Motor neuron (in vitro differentiated cells): ENCODE measurements at regions not wholly inside any gene's neighbourhood (a gene's known extent, or its start where the extent isn't known, plus 50 kb on each side); places are given as distances from the start of the nearest gene placed in this dataset.
"Not testable (repeated sequence)": the region's sequence is repeated elsewhere in the genome, so short reads cannot be mapped to it uniquely, and the experiment has no call there.

ENCODE experiments used
- ATAC-seq, 8 experiments: fragments of 200-7000 bp; cut with Tn5 transposase; replicated peaks in 6 of 8; 2 replicates each; pipeline ENCODE4 v1.8.0; 2021; ENCODE audit warnings: mild to moderate bottlenecking in 8 of 8, moderate library complexity in 8 of 8
- H3K27ac ChIP-seq, 2 donors: fragments of 250-450 bp; sonication (Bioruptor Pico); 2 replicates each; pipeline ENCODE4 v1.9.0; 2021; ENCODE audit warnings: antibody characterized with exemption in 2 of 2, mild to moderate bottlenecking in 2 of 2, moderate library complexity in 1 of 2
- H3K4me1 ChIP-seq, 2 donors: fragments of 250-450 bp; sonication (Bioruptor Pico); replicated peaks in 1 of 2; 2 replicates each; pipeline ENCODE4 v1.6.1; 2021; ENCODE audit warnings: antibody characterized with exemption in 2 of 2, mild to moderate bottlenecking in 2 of 2, moderate library complexity in 1 of 2
- H3K4me3 ChIP-seq, 5 donors: fragments of 250-450 bp; sonication (Bioruptor Pico); 2 replicates each; pipeline ENCODE4 v1.9.0; 2021; ENCODE audit warnings: antibody characterized with exemption in 5 of 5, mild to moderate bottlenecking in 5 of 5, moderate library complexity in 4 of 5
- WGBS, 10 experiments: fragments of 450-650 bp; shearing (Covaris generic); methylation state at CpG; one replicate each; pipeline ENCODE4 v1.0.0; 2022; 5-methylcytosine and 5-hydroxymethylcytosine counted together
- in situ Hi-C, 9 experiments: fragments of 400-800 bp; cut with MboI; loops; one replicate each; pipeline ENCODE4 v1.15.0; 2021; ENCODE audit warnings: low sequenced_read_pairs in 9 of 9, low pct_unique_long_range_greater_than_20kb in 2 of 9; ENCODE audit not compliant: unreplicated experiment in 9 of 9

- Histone ChIP-seq H3K4me1 (no peaks in the 10 kb centered on the region), H3K4me3 (no peak overlapping the region), H3K27ac (no peak overlapping the region)
- in situ Hi-C loops = no loop called here
- no peak for ATAC-seq
- WGBS, 10 experiments = 42 to 100% (median 87%) methylated on average over 1 to 4 of the region's 4 CpGs
These were observed 284.9 kb upstream of the ECI2 start for GRCh38 chr6:4420160-4420865.

GRCh38 chr6:4415549-4415948, 280.2 kb upstream of the ECI2 start:
- Histone ChIP-seq H3K4me3 (no peak overlapping the region), H3K4me1 (no peaks in the 10 kb centered on the region), H3K27ac (no peak overlapping the region)
- in situ Hi-C loops = no loop called here
- 0 to 88% (median 29%) methylated on average over 1 of the region's 1 CpG; no CpG with 5 or more reads in 3 of the 10 experiments for WGBS, 10 experiments
- no peak for ATAC-seq

- H3K4me3 ChIP-seq, in situ Hi-C loops, H3K27ac ChIP-seq, H3K4me1 ChIP-seq, ATAC-seq: not testable (repeated sequence)
- 60 to 100% (median 78%) methylated on average over 1 to 6 of the region's 6 CpGs; no CpG with 5 or more reads in 2 of the 10 experiments for whole genome bisulfite sequencing, 10 experiments
These were observed 278.7 kb upstream of the ECI2 start for GRCh38 chr6:4414078-4414477.

- Histone ChIP-seq H3K4me1 (no peaks in the 10 kb centered on the region), H3K27ac (no peak overlapping the region), H3K4me3 (no peak overlapping the region)
- in situ Hi-C loops = no loop called here
- WGBS, 10 experiments = 6 to 100% (median 81%) methylated on average over 1 to 2 of the region's 3 CpGs
- ATAC-seq = peak in 4 of 8 experiments; percentile 33 to 94 (median 70)
These were observed 277.7 kb upstream of the ECI2 start for GRCh38 chr6:4413073-4413472.

- 33 to 100% (median 88%) methylated on average over 2 of the region's 2 CpGs; no CpG with 5 or more reads in 3 of the 10 experiments for WGBS, 10 experiments
- no peak overlapping the region for H3K4me3 ChIP-seq
- ATAC-seq = peak in 2 of 8 experiments; percentile 11 to 31
- no peak overlapping the region for H3K27ac ChIP-seq
- in situ Hi-C loops = no loop called here
- no peaks in the 10 kb centered on the region for H3K4me1 ChIP-seq
These were observed 277.1 kb upstream of the ECI2 start for GRCh38 chr6:4412488-4412887.

- WGBS, 10 experiments = 0 to 50% (median 7%) methylated on average over 1 to 2 of the region's 2 CpGs; no CpG with 5 or more reads in 3 of the 10 experiments
- in situ Hi-C loops = no loop called here
- ATAC-seq = peak in 2 of 8 experiments; percentile 79 to 84
- Histone ChIP-seq H3K4me3 (no peak overlapping the region), H3K4me1 (no peaks in the 10 kb centered on the region), H3K27ac (no peak overlapping the region)
These were observed 276.7 kb upstream of the ECI2 start for GRCh38 chr6:4412077-4412476.

GRCh38 chr6:4407710-4408109, 272.3 kb upstream of the ECI2 start:
- 50 to 100% (median 100%) methylated on average over 1 of the region's 1 CpG; no CpG with 5 or more reads in 1 of the 10 experiments for WGBS, 10 experiments
- ATAC-seq, H3K27ac ChIP-seq, H3K4me1 ChIP-seq, in situ Hi-C loops, H3K4me3 ChIP-seq: not testable (repeated sequence)

- peaks cover 0 to 4% of the 10 kb centered on the region in 2 donors for H3K4me1 ChIP-seq
- 60 to 85% (median 82%) methylated on average over 1 to 9 of the region's 11 CpGs; no CpG with 5 or more reads in 6 of the 10 experiments for WGBS, 10 experiments
- in situ Hi-C loops = no loop called here
- ATAC-seq = no peak
- no peak overlapping the region for H3K27ac ChIP-seq
- no peak overlapping the region for H3K4me3 ChIP-seq
These were observed 270.3 kb upstream of the ECI2 start for GRCh38 chr6:4405621-4406212.

- no peak for ATAC-seq
- 80 to 100% (median 94%) methylated on average over 1 to 2 of the region's 2 CpGs; no CpG with 5 or more reads in 3 of the 10 experiments for WGBS, 10 experiments
- in situ Hi-C loops = no loop called here
These were observed 269.0 kb upstream of the ECI2 start for GRCh38 chr6:4404415-4404814.

GRCh38 chr6:4403828-4404227, 268.5 kb upstream of the ECI2 start:
- no peak overlapping the region for H3K27ac ChIP-seq

More at GRCh38 chr6:4404415-4404814, 269.0 kb upstream of the ECI2 start:
- peaks cover 0 to 4% of the 10 kb centered on the region in 2 donors for H3K4me1 ChIP-seq
- no peak overlapping the region for H3K27ac ChIP-seq
- no peak overlapping the region for H3K4me3 ChIP-seq

GRCh38 chr6:4403023-4403752, 267.8 kb upstream of the ECI2 start:
- 61 to 100% (median 93%) methylated on average over 2 to 12 of the region's 12 CpGs; no CpG with 5 or more reads in 2 of the 10 experiments for WGBS, 10 experiments
- no peak overlapping the region for H3K4me3 ChIP-seq
- H3K27ac ChIP-seq = no peak overlapping the region
- in situ Hi-C loops = no loop called here
- H3K4me1 ChIP-seq = peaks cover 0 to 4% of the 10 kb centered on the region in 2 donors
- no peak for ATAC-seq

More at GRCh38 chr6:4403828-4404227, 268.5 kb upstream of the ECI2 start:
- WGBS, 10 experiments = 0 to 96% (median 71%) methylated on average over 1 to 4 of the region's 4 CpGs
- H3K4me1 ChIP-seq = peaks cover 0 to 4% of the 10 kb centered on the region in 2 donors
- H3K4me3 ChIP-seq = no peak overlapping the region
- in situ Hi-C loops = no loop called here
- peak in 3 of 8 experiments; percentile 33 to 72 (median 40) for ATAC-seq

GRCh38 chr6:4402477-4402976, 267.2 kb upstream of the ECI2 start:
- WGBS, 10 experiments = 7 to 95% (median 67%) methylated on average over 1 to 4 of the region's 11 CpGs; no CpG with 5 or more reads in 3 of the 10 experiments
- in situ Hi-C loops = no loop called here
- peak; percentile 46 to 86 (median 77) for ATAC-seq

More at GRCh38 chr6:4402477-4402976, 267.2 kb upstream of the ECI2 start:
- H3K27ac ChIP-seq = no peak overlapping the region
- H3K4me3 ChIP-seq = no peak overlapping the region
- peaks cover 0 to 4% of the 10 kb centered on the region in 2 donors for H3K4me1 ChIP-seq
